ENCODE measurements at regions not wholly inside any gene's neighbourhood (a gene's known extent, or its start where the extent isn't known, plus 50 kb on each side); places are given as distances from the start of the nearest gene placed in this dataset.

GRCh38 chr17:77364941-77365583 is 224.3 kb downstream of the SEC14L1 start:
- TF ChIP-seq CREB1 (IDR thresholded peaks at IDR 0.05; ENCODE audit: low read depth): no peak
- no peak for TF ChIP-seq RAD21 (IDR thresholded peaks at IDR 0.05; ENCODE audit: low read depth)
- no peak for TF ChIP-seq EGR1 (IDR thresholded peaks at IDR 0.05)
- no peak for TF ChIP-seq CEBPB (IDR thresholded peaks at IDR 0.05)
- no peak for TF ChIP-seq USF1 (IDR thresholded peaks at IDR 0.05)
- TF ChIP-seq TCF12 (IDR thresholded peaks at IDR 0.05; ENCODE audit: low read depth): no peak
- TF ChIP-seq TAF1 (IDR thresholded peaks at IDR 0.05; ENCODE audit: low read depth): no peak
- TF ChIP-seq TEAD4 (IDR thresholded peaks at IDR 0.05): no peak
- no peak for TF ChIP-seq NFIC (IDR thresholded peaks at IDR 0.05)
- TF ChIP-seq EP300 (IDR thresholded peaks at IDR 0.05; ENCODE audit: borderline replicate concordance): no peak
- TF ChIP-seq YY1 (IDR thresholded peaks at IDR 0.05; ENCODE audit: low read depth): no peak

GRCh38 chr17:77365584-77366186 is 224.9 kb downstream of the SEC14L1 start:
- TF ChIP-seq REST (IDR thresholded peaks at IDR 0.05; ENCODE audit: low read depth) (no peak), FOXM1 (IDR thresholded peaks at IDR 0.05; ENCODE audit: borderline replicate concordance, low read depth) (peak; percentile 50; the same call in 1 of the 2 replicates), TAF1 (IDR thresholded peaks at IDR 0.05; ENCODE audit: low read depth) (no peak), NFIC (IDR thresholded peaks at IDR 0.05) (peak; percentile 75), EP300 (IDR thresholded peaks at IDR 0.05; ENCODE audit: borderline replicate concordance) (peak; percentile 61; the same call in 1 of the 2 replicates), YY1 (IDR thresholded peaks at IDR 0.05; ENCODE audit: low read depth) (no peak), RAD21 (IDR thresholded peaks at IDR 0.05; ENCODE audit: low read depth) (no peak), CREB1 (IDR thresholded peaks at IDR 0.05; ENCODE audit: low read depth) (no peak), USF1 (IDR thresholded peaks at IDR 0.05) (no peak), MAX (IDR thresholded peaks at IDR 0.05) (peak; percentile 50), TEAD4 (IDR thresholded peaks at IDR 0.05) (peak; percentile 11; the same call in 1 of the 2 replicates), ZBTB7A (IDR thresholded peaks at IDR 0.05; ENCODE audit: low read depth) (no peak), EGR1 (IDR thresholded peaks at IDR 0.05) (no peak), TCF12 (IDR thresholded peaks at IDR 0.05; ENCODE audit: low read depth) (peak; percentile 67), CEBPB (IDR thresholded peaks at IDR 0.05) (no peak)

GRCh38 chr17:77366206-77366557 is 225.4 kb downstream of the SEC14L1 start:
- TF ChIP-seq YY1 (IDR thresholded peaks at IDR 0.05; ENCODE audit: low read depth): no peak
- TF ChIP-seq NFIC (IDR thresholded peaks at IDR 0.05): no peak
- no peak for TF ChIP-seq USF1 (IDR thresholded peaks at IDR 0.05)
- TF ChIP-seq ZBTB7A (IDR thresholded peaks at IDR 0.05; ENCODE audit: low read depth): no peak
- no peak for TF ChIP-seq FOXM1 (IDR thresholded peaks at IDR 0.05; ENCODE audit: borderline replicate concordance, low read depth)
- TF ChIP-seq EGR1 (IDR thresholded peaks at IDR 0.05): no peak
- TF ChIP-seq TEAD4 (IDR thresholded peaks at IDR 0.05): no peak
- no peak for TF ChIP-seq CREB1 (IDR thresholded peaks at IDR 0.05; ENCODE audit: low read depth)
- no peak for TF ChIP-seq CEBPB (IDR thresholded peaks at IDR 0.05)
- TF ChIP-seq REST (IDR thresholded peaks at IDR 0.05; ENCODE audit: low read depth): no peak
- no peak for TF ChIP-seq TCF12 (IDR thresholded peaks at IDR 0.05; ENCODE audit: low read depth)
- no peak for TF ChIP-seq EP300 (IDR thresholded peaks at IDR 0.05; ENCODE audit: borderline replicate concordance)
- no peak for TF ChIP-seq TAF1 (IDR thresholded peaks at IDR 0.05; ENCODE audit: low read depth)
- TF ChIP-seq MAX (IDR thresholded peaks at IDR 0.05): no peak

GRCh38 chr17:77366558-77367245 is 225.9 kb downstream of the SEC14L1 start:
- TF ChIP-seq NFIC (IDR thresholded peaks at IDR 0.05) (no peak), TAF1 (IDR thresholded peaks at IDR 0.05; ENCODE audit: low read depth) (no peak), FOXM1 (IDR thresholded peaks at IDR 0.05; ENCODE audit: borderline replicate concordance, low read depth) (no peak), EP300 (IDR thresholded peaks at IDR 0.05; ENCODE audit: borderline replicate concordance) (no peak), TCF12 (IDR thresholded peaks at IDR 0.05; ENCODE audit: low read depth) (no peak), MAX (IDR thresholded peaks at IDR 0.05) (no peak)

All from Ishikawa (cell line).